HG02759 (cell line): ENCODE measurements at regions not wholly inside any gene's neighbourhood (a gene's known extent, or its start where the extent isn't known, plus 50 kb on each side); places are given as distances from the start of the nearest gene placed in this dataset.

Source experiments
- ATAC-seq: cut with Tn5 transposase; IDR thresholded peaks from one replicate; pipeline ENCODE4 v1.9.1; 2021; ENCODE audit warnings: mild to moderate bottlenecking, moderate library complexity; ENCODE audit not compliant: unreplicated experiment

GRCh38 chr7:17598305-17598704 lies 299.9 kb downstream of the AHR start:
- ATAC-seq, result no peak

DNA sequence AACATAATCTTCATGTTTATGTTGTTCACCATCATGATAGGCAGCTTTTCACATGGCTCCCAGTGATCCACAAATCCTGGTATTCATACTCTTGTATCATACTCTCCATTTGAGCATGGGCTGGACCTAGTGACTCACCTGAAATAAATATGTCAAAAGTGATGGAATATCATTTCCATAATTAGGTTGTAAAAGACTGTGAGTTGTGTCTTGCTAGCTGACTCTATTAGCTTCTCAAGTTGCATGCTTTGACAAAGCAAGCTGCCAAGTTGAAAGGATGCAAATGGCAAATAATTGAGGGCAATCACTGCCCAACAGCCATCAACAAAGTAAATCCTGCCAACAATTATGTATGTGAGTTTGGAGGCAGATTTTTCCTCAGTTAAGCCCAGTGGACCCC lies 300.4 kb downstream of the AHR start:
- ATAC-seq, result no peak

GRCh38 chr7:17599733-17600339 lies 301.4 kb downstream of the AHR start:
- ATAC-seq, result no peak

- no peak for ATAC-seq
These were observed 301.9 kb downstream of the AHR start for GRCh38 chr7:17600340-17600752.

- ATAC-seq, result no peak
These were observed 303.5 kb downstream of the AHR start for GRCh38 chr7:17601921-17602320.

DNA sequence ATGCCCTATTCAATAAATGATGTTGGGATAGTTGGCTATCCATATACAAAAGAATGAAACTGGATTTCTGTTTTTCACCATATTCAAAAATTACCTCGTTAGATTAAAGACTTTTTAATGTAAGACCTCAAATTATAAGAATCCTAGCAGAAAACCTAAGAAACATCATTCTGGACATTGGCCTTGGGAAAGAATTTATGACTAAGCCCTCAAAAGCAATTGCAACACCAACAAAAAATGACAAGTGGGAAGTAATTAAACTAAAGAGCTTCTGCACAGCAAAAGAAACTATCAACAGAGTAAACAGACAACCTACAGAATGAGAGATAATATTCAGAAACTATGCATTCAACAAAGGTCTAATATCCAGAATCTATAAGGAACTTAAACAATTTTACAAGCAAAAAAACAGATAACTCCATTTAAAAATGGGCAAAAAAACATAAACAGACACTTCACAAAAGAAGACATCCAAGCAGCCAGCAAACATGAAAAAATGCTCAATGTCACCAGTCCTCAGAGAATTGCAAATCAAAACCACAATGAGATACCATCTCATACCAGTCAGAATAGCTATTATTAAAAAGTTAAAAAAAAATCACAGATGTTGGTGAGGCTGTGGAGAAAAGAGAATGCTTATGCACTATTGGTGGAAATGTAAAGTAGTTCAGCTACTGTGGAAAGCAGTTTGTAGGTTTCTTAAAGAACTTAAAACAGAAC lies 309.8 kb downstream of the AHR start:
- no peak for ATAC-seq

DNA sequence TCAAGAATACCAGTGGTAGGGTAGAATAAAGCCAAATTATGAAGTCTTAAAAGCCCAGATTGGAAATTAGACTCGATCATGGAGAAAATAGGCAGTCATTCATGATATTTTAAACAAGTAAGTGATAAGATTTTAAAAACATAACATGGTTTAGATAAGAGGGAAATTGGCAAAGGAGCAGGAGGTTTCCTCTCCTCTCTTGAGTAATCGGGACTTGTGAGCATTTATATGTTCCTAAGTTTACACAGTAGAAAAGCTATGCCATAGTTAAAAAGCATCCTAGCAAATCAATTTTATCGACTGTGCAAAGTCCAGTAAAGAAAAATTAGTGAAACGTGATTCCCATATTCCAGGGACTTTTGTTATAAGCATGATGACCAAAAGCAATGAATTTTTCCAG lies 313.2 kb downstream of the AHR start:
- no peak for ATAC-seq

GRCh38 chr7:17613338-17614041 lies 315.0 kb downstream of the AHR start:
- no peak for ATAC-seq

GRCh38 chr7:17617380-17617779 lies 318.9 kb downstream of the AHR start:
- ATAC-seq, result no peak

DNA sequence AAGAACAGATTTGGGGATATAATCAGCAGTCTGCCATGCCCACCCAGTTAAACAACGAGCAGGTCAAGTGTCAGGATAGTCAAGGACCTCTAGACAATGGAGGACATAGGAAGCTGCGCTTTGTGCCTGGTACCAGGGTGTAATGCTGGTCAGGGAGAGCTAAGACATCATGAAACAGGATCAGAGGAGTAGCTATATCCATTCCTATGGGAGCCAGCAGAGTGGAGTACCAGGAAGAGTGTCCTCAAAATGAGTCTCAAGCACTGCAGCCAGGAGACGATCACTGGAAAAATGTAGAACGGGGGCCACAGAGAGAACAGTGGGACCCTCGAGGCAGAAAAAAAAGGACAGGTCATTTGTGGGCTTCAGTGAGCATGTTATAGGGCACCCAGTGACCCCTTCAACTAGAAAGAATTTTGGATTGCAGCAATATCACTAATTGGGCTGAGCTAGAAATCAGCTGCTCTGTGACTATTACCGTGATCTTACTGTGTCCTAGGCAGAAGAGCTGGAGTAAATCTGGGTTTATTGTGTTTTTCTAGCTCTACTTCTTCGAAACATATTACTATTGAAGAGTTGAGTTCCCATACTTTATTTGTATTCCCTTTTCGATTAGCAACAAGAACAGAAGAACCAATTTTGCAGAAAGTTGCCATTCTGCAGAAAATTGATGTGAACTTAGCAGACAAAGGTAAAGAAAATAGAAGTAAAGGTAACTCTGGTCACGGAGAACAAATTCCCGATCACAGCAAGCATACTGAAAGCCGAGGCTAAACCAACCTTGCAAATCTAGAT lies 319.6 kb downstream of the AHR start:
- ATAC-seq, result no peak

DNA sequence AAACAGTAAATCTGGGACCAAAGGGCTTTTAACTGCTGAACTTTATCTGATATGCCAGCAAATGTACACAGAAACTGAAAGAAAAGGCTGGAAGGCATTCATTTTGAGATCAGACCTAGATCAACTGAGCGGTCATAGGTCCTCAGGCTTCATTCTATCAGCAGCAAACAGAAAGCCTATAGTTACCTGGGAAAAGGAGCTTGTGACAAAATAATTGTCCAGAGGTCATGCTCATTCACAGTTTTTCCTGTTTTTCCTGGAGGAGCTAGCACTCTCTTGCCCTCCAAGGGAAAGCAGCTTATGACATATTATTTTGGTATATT lies 320.2 kb downstream of the AHR start:
- ATAC-seq, result no peak

DNA sequence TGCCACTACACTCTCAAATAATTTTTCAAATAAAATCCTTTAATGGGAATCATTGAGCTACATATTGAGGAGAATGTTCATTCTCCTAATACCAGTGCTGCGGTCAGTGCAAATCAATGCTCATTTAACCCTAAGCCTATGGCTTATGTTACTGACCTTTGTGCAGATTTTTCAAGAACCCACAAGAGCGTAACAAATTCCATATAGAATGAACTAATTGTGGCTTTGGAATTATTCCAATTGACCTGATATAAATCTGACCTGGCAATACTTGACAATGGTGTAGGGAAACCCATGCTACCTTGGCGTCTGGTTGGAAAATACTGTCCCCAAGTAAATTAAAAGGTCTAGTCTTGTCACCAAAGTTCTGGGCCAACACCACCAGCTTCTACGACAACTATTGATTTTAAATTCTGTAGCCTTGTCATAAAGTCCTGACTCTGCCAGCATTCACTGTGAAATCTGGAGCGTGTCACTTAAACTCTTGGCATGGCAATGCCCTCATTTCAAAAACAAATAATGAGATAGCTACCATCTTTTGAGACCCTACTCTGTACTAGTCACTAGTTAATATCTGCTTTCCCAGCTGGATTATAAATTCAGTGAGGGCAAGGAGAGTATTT lies 320.9 kb downstream of the AHR start:
- no peak for ATAC-seq

DNA sequence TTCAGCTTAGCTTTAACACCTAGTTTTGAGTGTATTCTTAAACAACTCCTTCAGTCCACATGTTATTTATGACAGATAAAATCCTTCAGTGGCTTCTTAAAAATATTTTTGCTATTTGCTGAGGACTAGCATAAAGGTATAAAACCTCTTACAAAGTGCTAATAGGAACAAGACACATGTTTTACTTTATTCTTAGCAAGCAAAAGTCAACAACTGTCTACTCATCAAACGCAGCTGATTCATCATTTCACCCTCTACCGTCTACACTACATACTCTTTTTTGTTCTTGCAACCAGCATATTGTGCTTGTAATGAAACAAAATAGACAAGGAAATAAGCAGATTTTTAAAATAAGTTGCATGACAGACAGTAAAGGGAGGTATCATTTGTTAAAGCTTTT lies 319.7 kb downstream of the SNX13 start:
- ATAC-seq, result no peak

DNA sequence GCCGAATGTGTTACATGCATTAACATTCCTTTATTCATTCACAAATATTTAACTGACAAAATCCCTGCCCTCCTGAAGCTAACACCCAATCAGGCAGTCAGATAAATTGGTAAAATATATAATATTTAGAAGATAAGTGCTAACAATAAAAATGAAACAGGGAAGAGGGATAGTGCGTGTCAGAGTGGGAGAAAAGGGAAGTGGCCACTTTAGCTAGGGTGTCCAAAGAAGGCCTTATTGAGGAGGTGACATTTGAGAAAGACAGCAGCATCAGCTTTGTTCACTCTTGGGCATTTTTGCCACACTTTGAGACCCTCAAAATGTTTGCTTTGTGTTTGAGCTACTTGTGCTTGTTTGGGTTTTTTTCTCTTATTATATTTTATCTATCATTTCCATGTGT lies 317.8 kb downstream of the SNX13 start:
- no peak for ATAC-seq

GRCh38 chr7:17623546-17624185 lies 316.6 kb downstream of the SNX13 start:
- ATAC-seq, result no peak

GRCh38 chr7:17624379-17624778 lies 315.9 kb downstream of the SNX13 start:
- ATAC-seq, result no peak

DNA sequence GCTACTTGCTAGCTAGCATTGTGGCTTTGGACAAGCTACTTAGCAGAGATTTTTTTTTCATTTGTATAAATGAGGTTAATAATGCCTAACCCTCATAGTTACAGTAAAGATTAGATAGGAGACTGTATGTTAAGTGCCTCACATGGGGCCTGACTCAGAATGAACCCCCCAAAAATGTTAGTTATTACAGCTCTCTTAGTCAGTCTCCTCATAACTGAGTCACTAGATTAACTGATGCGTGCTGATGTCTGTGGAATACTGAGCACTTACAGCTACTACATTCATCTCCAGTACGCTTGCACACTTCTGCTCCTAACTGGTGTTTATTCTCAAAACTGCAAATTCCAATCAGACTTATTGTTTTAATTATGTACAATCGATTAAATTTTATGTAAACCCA lies 315.3 kb downstream of the SNX13 start:
- ATAC-seq, result no peak

- no peak for ATAC-seq
These were observed 314.1 kb downstream of the SNX13 start for GRCh38 chr7:17626235-17626634.

DNA sequence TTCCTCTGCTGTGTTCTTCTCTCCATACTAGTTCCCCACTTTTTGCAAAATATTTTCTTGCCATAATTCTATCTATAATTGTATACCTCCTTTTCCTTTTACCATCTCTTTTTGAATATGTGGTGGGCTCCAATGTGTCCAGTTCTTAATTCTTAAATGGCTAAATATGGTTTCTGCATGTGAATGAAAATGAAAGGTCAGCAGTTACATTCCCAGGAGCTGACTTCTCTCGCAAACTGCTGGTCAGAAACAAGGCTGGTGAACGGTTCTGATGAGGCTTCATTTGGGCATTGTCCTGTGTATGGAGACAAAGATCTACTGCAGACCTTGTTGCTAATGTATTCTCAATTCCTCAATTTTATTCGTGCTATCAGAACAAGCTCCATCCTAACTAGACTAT lies 309.2 kb downstream of the SNX13 start:
- ATAC-seq, result no peak

- ATAC-seq, result no peak
These were observed 307.9 kb downstream of the SNX13 start for GRCh38 chr7:17632384-17632783.

GRCh38 chr7:17633067-17633466 lies 307.2 kb downstream of the SNX13 start:
- no peak for ATAC-seq
